GM12892 (cell line): ENCODE measurements at regions not wholly inside any gene's neighbourhood (a gene's known extent, or its start where the extent isn't known, plus 50 kb on each side); places are given as distances from the start of the nearest gene placed in this dataset.

Experiments used
- POLR2A ChIP-seq: IDR thresholded peaks from 2 replicates; pipeline ENCODE4 v1.6.1; 2011; ENCODE audit warnings: low read depth, low read length, control low read depth
- POLR2AphosphoS5 ChIP-seq: IDR thresholded peaks from 2 replicates; pipeline ENCODE4 v1.6.1; 2011; ENCODE audit warnings: low read depth, low read length, control low read depth

GRCh38 chr18:70405052-70405451 is 116.2 kb downstream of the SOCS6 start:
- no peak for TF ChIP-seq POLR2A
- TF ChIP-seq POLR2AphosphoS5, result no peak
